Stimulated activated CD4-positive, alpha-beta T cell treated with anti-CD3 and anti-CD28 coated beads, Interleukin-1b, Interleukin-23, amount 100 ng/mL, for 4 hours (primary cell): ENCODE measurements at regions not wholly inside any gene's neighbourhood (a gene's known extent, or its start where the extent isn't known, plus 50 kb on each side); places are given as distances from the start of the nearest gene placed in this dataset.
"Not testable (repeated sequence)": the region's sequence is repeated elsewhere in the genome, so short reads cannot be mapped to it uniquely, and the experiment has no call there.

Source experiments
- DNase-seq, 2 donors: peaks; one replicate each; pipeline ENCODE4 v3.0.0-alpha.2; 2020; ENCODE audit warnings: low read depth in 2 of 2

GRCh38 chr10:114708084-114708483 is 50.0 kb upstream of the ABLIM1 start:
- no peak for DNase-seq

GRCh38 chr10:114708717-114709335 is 50.8 kb upstream of the ABLIM1 start:
- DNase-seq: no peak

GRCh38 chr10:114709984-114710383 is 51.9 kb upstream of the ABLIM1 start:
- DNase-seq: no peak

- DNase-seq: no peak
These were observed 53.2 kb upstream of the ABLIM1 start for GRCh38 chr10:114711176-114711868.

GRCh38 chr10:114711869-114712250 is 53.8 kb upstream of the ABLIM1 start:
- DNase-seq: no peak

GRCh38 chr10:114713525-114714090 is 55.5 kb upstream of the ABLIM1 start:
- no peak for DNase-seq

- no peak for DNase-seq
These were observed 56.2 kb upstream of the ABLIM1 start for GRCh38 chr10:114714281-114714741.

- DNase-seq: no peak
These were observed 57.1 kb upstream of the ABLIM1 start for GRCh38 chr10:114715171-114715670.

- no peak for DNase-seq
These were observed 58.8 kb upstream of the ABLIM1 start for GRCh38 chr10:114716811-114717404.

GRCh38 chr10:114717881-114718280 is 59.8 kb upstream of the ABLIM1 start:
- not testable (repeated sequence) for DNase-seq

- DNase-seq: no peak
These were observed 60.3 kb upstream of the ABLIM1 start for GRCh38 chr10:114718374-114718773.

- no peak for DNase-seq
These were observed 61.2 kb upstream of the ABLIM1 start for GRCh38 chr10:114719311-114719710.

GRCh38 chr10:114720023-114720422 is 61.9 kb upstream of the ABLIM1 start:
- not testable (repeated sequence) for DNase-seq

- no peak for DNase-seq
These were observed 62.7 kb upstream of the ABLIM1 start for GRCh38 chr10:114720685-114721278.

GRCh38 chr10:114722136-114722535 is 64.1 kb upstream of the ABLIM1 start:
- DNase-seq: not testable (repeated sequence)

GRCh38 chr10:114723361-114723760 is 65.3 kb upstream of the ABLIM1 start:
- DNase-seq: no peak

GRCh38 chr10:114723991-114724715 is 66.1 kb upstream of the ABLIM1 start:
- DNase-seq: no peak

GRCh38 chr10:114724716-114725106 is 66.6 kb upstream of the ABLIM1 start:
- DNase-seq: no peak

- DNase-seq: no peak
These were observed 68.8 kb upstream of the ABLIM1 start for GRCh38 chr10:114726820-114727271.

- no peak for DNase-seq
These were observed 70.2 kb upstream of the ABLIM1 start for GRCh38 chr10:114728325-114728724.

GRCh38 chr10:114729103-114729659 is 71.1 kb upstream of the ABLIM1 start:
- DNase-seq: no peak
